MM.1S (cell line): ENCODE measurements at regions not wholly inside any gene's neighbourhood (a gene's known extent, or its start where the extent isn't known, plus 50 kb on each side); places are given as distances from the start of the nearest gene placed in this dataset.

Experiments used
- EZH2 ChIP-seq: fragments of 300-600 bp; sonication (generic); optimal IDR thresholded peaks from 2 replicates; pipeline ENCODE3; 2017; ENCODE audit warnings: low read depth, mild to moderate bottlenecking, antibody characterized with exemption, low read length, mixed read lengths
- TF ChIP-seq, protein P1 (sequence below): fragments of 300-600 bp; sonication (generic); IDR thresholded peaks from 2 replicates; pipeline ENCODE4 v1.5.1; 2016; ENCODE audit warnings: antibody characterized with exemption, low read length, mixed read lengths

DNA sequence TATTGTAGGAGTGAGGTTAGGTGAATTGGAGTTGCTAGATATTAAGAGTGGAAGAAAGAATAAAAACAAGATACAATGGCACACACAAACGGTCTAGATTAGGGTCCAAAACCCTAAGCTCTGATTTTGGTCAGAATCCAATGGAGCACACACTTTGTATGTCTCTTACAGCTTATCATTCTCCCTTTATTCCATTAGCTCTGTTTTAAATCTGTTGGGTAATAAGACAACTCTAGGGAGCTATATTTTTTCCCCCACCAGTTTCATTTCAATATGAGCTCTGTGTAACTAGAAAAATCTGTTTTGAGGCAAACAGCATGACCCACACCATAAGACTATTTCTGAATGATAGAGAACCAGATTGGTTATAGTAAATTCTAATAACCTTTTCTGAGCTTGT, 465.6 kb downstream of the ADGRL2 start:
- TF ChIP-seq, protein P1, sequence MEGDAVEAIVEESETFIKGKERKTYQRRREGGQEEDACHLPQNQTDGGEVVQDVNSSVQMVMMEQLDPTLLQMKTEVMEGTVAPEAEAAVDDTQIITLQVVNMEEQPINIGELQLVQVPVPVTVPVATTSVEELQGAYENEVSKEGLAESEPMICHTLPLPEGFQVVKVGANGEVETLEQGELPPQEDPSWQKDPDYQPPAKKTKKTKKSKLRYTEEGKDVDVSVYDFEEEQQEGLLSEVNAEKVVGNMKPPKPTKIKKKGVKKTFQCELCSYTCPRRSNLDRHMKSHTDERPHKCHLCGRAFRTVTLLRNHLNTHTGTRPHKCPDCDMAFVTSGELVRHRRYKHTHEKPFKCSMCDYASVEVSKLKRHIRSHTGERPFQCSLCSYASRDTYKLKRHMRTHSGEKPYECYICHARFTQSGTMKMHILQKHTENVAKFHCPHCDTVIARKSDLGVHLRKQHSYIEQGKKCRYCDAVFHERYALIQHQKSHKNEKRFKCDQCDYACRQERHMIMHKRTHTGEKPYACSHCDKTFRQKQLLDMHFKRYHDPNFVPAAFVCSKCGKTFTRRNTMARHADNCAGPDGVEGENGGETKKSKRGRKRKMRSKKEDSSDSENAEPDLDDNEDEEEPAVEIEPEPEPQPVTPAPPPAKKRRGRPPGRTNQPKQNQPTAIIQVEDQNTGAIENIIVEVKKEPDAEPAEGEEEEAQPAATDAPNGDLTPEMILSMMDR = no peak
- TF ChIP-seq EZH2 = no peak
